Caco-2 (cell line): ENCODE measurements at regions not wholly inside any gene's neighbourhood (a gene's known extent, or its start where the extent isn't known, plus 50 kb on each side); places are given as distances from the start of the nearest gene placed in this dataset.

Experiments
- BruUV-seq: library from RNA; stranded (reverse); fragments of 400-500 nt; replicated peaks from 2 replicates; lab custom pipeline; 2021; lab: Mats Ljungman, UMichigan
- CTCF ChIA-PET: fragments of 300-600 bp; sonication (Branson Sonifier 250); formaldehyde crosslinking; loops from one replicate; lab custom pipeline; 2022; ENCODE audit warnings: antibody characterized with exemption; lab: Charles Lee
- POLR2A ChIA-PET: fragments of 300-600 bp; sonication (Branson Sonifier 250); formaldehyde crosslinking; loops from one replicate; lab custom pipeline; 2022; ENCODE audit warnings: antibody characterized with exemption; lab: Charles Lee
- DNase-seq, 2 experiments: peaks; one replicate each; pipeline versions ENCODE4 v3.0.0 to v3.0.0-alpha.2; 2020 to 2022
- H3K27me3 ChIP-seq: replicated peaks from 2 replicates; pipeline ENCODE4 v1.6.0; 2011; ENCODE audit warnings: low read length; ENCODE audit not compliant: control insufficient read depth, insufficient read depth
- H3K36me3 ChIP-seq: 2 replicates; pipeline ENCODE4 v1.5.1; 2011; ENCODE audit warnings: low read length; ENCODE audit not compliant: control insufficient read depth, insufficient read depth
- H3K4me1 ChIP-seq: fragments of 250-450 bp; sonication (Bioruptor Pico); 2 replicates; pipeline ENCODE4 v1.5.1; 2020; ENCODE audit warnings: mild to moderate bottlenecking
- H3K4me3 ChIP-seq: 2 replicates; pipeline ENCODE4 v1.5.1; 2011; ENCODE audit warnings: low read depth, mild to moderate bottlenecking, control low read depth, low read length
- H3K9me3 ChIP-seq: fragments of 250-450 bp; sonication (Bioruptor Pico); 2 replicates; pipeline ENCODE4 v1.5.1; 2020; ENCODE audit warnings: mild to moderate bottlenecking, moderate library complexity
- H3K27ac Mint-ChIP-seq: one replicate; pipeline ENCODE4 v1.8.0; 2022; ENCODE audit warnings: mixed read lengths; ENCODE audit not compliant: unreplicated experiment
- H3K27me3 Mint-ChIP-seq: one replicate; pipeline ENCODE4 v1.8.0; 2022; ENCODE audit warnings: mixed read lengths; ENCODE audit not compliant: insufficient read depth, unreplicated experiment
- H3K36me3 Mint-ChIP-seq: one replicate; pipeline ENCODE4 v1.8.0; 2022; ENCODE audit warnings: mild to moderate bottlenecking, mixed read lengths; ENCODE audit not compliant: insufficient read depth, unreplicated experiment
- H3K4me1 Mint-ChIP-seq: one replicate; pipeline ENCODE4 v1.8.0; 2022; ENCODE audit warnings: low read depth, mixed read lengths; ENCODE audit not compliant: unreplicated experiment
- H3K4me3 Mint-ChIP-seq: one replicate; pipeline ENCODE4 v1.8.0; 2022; ENCODE audit warnings: mild to moderate bottlenecking, moderate library complexity, mixed read lengths; ENCODE audit not compliant: unreplicated experiment
- H3K9me3 Mint-ChIP-seq: one replicate; pipeline ENCODE4 v1.8.0; 2022; ENCODE audit warnings: mixed read lengths; ENCODE audit not compliant: unreplicated experiment
- CTCF ChIP-seq, 2 experiments: fragments of 200-600 bp in 1 of 2; IDR thresholded peaks; 1 replicate in 1 of 2; 2 replicates in 1 of 2; pipeline versions ENCODE4 v1.5.1 to v1.8.0; 2011 to 2022; ENCODE audit warnings: antibody characterized with exemption in 1 of 2, control low read depth in 1 of 2, inconsistent platforms in 1 of 2, low read depth in 1 of 2, low read length in 1 of 2, mild to moderate bottlenecking in 1 of 2, moderate library complexity in 1 of 2; ENCODE audit not compliant: insufficient read depth in 1 of 2, severe bottlenecking in 1 of 2, unreplicated experiment in 1 of 2
- intact Hi-C: fragments of 100-400 bp; cut with micrococcal nuclease; formaldehyde crosslinking; loops from one replicate; pipeline ENCODE4 v1.10.0; 2022; ENCODE audit not compliant: unreplicated experiment

DNA sequence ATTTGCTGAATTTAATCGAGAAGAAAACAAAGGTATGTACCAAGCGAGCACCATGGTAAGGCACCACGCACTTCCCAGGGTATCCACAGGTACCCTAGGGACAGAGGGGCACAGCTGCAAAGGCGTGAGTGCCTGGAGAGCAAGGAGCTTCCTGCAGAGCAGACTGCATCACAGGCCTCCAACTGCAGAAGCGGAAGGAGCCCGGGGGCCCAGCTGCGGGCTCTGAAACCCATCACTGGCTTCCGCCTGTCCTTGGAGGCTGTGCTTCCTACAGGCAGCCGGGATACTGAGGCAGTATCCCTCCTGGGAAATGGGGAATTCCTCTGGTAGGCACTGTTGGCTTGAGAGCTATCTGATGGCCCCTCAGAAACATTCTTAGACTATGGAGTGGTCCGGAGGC lies 217.4 kb upstream of the GMDS start:
- no peaks in the 10 kb centered on the region for H3K4me1 Mint-ChIP-seq
- no peak overlapping the region for H3K27ac Mint-ChIP-seq
- BruUV-seq: no TSS peak
- Histone ChIP-seq H3K36me3 (no peaks in the 10 kb centered on the region), H3K9me3 (no peaks in the 10 kb centered on the region), H3K4me3 (no peak overlapping the region), H3K4me1 (no peaks in the 10 kb centered on the region), H3K27me3 (no peaks in the 10 kb centered on the region)
- H3K9me3 Mint-ChIP-seq: no peaks in the 10 kb centered on the region
- intact Hi-C loops: no loop called here
- no peak overlapping the region for H3K4me3 Mint-ChIP-seq
- no peaks in the 10 kb centered on the region for H3K27me3 Mint-ChIP-seq
- H3K36me3 Mint-ChIP-seq: no peaks in the 10 kb centered on the region
- ChIA-PET POLR2A (interaction anchor here (0.6 kb wide), 1 partner anchor 53 kb away, joined by 3 read pairs; no protein-coding TSS in a partner anchor), CTCF (no interaction called here)
- DNase-seq: no peak
- no peak for TF ChIP-seq CTCF (IDR thresholded peaks at IDR 0.05; ENCODE audit: insufficient read depth in 1 of 2, low read depth in 1 of 2, low read length in 1 of 2, severe bottlenecking in 1 of 2, unreplicated experiment in 1 of 2)

DNA sequence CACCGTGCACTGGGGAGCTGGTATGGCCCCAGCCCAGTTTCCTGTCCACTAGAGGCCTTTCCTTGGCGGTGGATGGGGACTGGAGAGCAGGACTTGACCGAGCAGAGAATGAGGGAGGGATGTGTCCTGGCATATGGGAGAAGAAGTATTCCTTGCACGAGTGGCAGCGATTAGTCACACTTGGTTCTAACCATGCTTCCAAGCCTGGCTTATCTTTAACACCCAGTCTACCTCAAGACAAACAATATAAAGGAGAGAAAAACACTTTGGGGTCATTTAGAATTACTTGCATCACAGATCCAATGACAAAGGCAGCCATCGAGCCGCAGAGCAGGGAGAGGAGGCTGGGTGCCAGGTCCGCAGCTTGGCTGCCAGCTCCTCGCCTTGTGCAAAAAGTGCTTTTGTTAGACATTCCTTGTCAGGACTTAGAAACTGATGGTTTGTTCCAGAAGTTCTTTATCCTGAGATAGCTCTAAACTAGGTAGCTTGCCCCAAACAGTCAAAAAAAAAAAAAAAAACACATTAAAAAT lies 214.9 kb upstream of the GMDS start:
- Histone ChIP-seq H3K4me3 (no peak overlapping the region), H3K36me3 (no peaks in the 10 kb centered on the region), H3K27me3 (no peaks in the 10 kb centered on the region), H3K9me3 (no peaks in the 10 kb centered on the region), H3K4me1 (no peaks in the 10 kb centered on the region)
- Mint-ChIP-seq H3K36me3 (no peaks in the 10 kb centered on the region), H3K4me3 (no peak overlapping the region), H3K9me3 (no peaks in the 10 kb centered on the region), H3K4me1 (no peaks in the 10 kb centered on the region), H3K27ac (no peak overlapping the region), H3K27me3 (no peaks in the 10 kb centered on the region)
- CTCF ChIA-PET: interaction anchor here (0.6 kb wide), 1 partner anchor 179 kb away, joined by 5 read pairs; no protein-coding TSS in a partner anchor
- POLR2A ChIA-PET: no interaction called here
- intact Hi-C loops: no loop called here
- BruUV-seq: no TSS peak
- no peak for DNase-seq
- TF ChIP-seq CTCF (IDR thresholded peaks at IDR 0.05; ENCODE audit: insufficient read depth in 1 of 2, low read depth in 1 of 2, low read length in 1 of 2, severe bottlenecking in 1 of 2, unreplicated experiment in 1 of 2): no peak

DNA sequence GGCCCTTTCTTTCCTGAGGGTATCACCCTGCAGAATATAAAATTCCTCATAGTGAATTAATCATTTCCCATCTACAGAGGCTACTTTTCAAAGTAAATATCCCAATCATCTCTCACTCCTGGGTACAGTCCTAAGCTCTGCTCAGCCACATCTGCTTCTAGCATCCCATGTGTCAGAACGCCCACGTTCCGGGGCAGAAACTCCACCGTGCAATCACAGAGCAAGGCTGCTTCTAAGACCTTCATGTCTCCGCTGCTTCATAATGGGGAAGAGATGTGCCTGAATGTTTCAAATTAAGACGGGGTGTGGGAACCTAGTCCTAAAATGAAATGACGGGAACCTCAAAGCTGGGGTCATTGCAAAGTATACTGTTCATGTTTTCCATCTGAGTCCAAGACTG lies 208.8 kb upstream of the GMDS start:
- no peaks in the 10 kb centered on the region for H3K9me3 Mint-ChIP-seq
- H3K4me3 ChIP-seq: no peak overlapping the region
- no peak overlapping the region for H3K4me3 Mint-ChIP-seq
- peaks cover under 1% of the 10 kb centered on the region for H3K4me1 Mint-ChIP-seq
- H3K36me3 Mint-ChIP-seq: no peaks in the 10 kb centered on the region
- CTCF ChIA-PET: no interaction called here
- no peaks in the 10 kb centered on the region for H3K9me3 ChIP-seq
- H3K27me3 Mint-ChIP-seq: no peaks in the 10 kb centered on the region
- no peaks in the 10 kb centered on the region for H3K36me3 ChIP-seq
- no peak overlapping the region for H3K27ac Mint-ChIP-seq
- no peak for DNase-seq
- BruUV-seq: no TSS peak
- no peak for TF ChIP-seq CTCF (IDR thresholded peaks at IDR 0.05; ENCODE audit: insufficient read depth in 1 of 2, low read depth in 1 of 2, low read length in 1 of 2, severe bottlenecking in 1 of 2, unreplicated experiment in 1 of 2)
- peaks cover 1% of the 10 kb centered on the region; the same call in 1 of the 2 replicates for H3K4me1 ChIP-seq
- POLR2A ChIA-PET: no interaction called here
- H3K27me3 ChIP-seq: no peaks in the 10 kb centered on the region
- intact Hi-C loops: no loop called here
